ENCODE measurements at regions not wholly inside any gene's neighbourhood (a gene's known extent, or its start where the extent isn't known, plus 50 kb on each side); places are given as distances from the start of the nearest gene placed in this dataset.

DNA sequence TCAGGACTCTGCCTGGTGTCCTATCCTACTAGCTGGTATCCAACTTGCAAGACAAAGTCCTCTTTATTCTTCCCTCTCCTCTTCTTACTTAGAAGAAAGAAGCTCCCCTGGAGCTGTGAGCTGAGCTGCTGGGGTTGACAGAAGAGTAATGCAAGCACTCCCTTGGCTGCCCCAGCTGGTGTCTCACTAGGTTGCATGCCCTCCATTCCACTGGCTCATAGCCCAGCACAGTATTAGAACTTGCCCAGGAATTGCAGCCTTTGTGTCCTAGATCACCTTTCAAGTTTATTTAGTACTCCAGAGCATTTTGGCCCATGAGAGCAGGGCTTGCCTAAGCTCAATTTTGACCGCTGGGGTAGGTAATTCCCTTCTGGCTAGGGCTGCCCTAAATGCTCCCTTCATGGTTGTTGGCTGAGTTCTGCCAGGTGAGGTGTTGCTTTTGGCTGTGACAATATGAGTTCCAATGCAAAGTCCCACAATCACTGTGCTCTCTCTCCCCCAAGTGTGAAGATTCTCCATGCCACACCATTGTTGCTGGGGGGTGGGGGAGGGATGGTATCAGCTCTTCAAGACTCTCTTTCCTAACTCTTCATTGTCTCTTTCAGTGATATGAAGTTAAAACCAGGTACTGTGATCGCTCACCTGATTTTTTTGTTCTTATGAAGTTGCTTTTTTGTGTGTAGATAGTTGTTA lies 317.4 kb upstream of the DDHD1 start:
- no peak for DNase-seq (ENCODE audit: low spot score)

DNA sequence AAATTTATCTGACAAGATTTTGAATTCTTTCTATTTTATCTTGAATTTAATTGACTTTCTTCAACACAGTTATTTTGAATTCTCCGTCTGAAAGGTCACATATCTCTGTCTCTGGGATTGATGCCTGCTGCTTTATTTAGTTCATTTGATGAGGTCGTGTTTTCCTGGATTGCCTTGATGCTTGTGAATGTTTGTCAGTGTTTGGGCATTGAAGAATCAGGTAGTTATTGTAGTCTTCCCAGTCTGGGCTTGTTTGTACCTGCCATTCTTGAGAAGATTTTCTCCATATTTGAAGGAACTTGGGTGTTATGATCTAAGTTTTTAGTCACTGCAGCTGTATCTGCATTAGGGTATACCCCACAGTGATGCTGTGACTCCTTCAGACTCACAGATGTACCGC lies 315.8 kb upstream of the DDHD1 start:
- DNase-seq (ENCODE audit: low spot score) = no peak

DNA sequence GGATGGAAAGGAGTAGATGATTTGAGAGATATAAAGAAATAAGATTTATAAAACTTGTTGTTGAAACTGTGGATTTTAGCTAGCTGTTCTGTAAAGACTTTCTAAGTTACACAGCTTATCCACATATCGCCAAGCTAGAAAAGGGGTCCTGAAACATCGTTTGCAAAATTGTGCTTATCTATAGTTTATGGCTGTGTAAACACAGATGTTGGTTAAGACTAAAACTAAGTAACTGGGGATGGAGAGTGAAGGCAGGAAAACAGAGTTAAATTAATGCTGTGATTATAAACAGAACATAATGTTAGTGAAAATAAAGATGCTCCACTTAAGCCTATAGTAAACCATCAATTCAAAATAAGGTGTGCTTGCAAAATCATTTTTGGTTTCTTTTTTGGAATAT lies 311.3 kb upstream of the DDHD1 start:
- DNase-seq (ENCODE audit: low spot score) = no peak

DNA sequence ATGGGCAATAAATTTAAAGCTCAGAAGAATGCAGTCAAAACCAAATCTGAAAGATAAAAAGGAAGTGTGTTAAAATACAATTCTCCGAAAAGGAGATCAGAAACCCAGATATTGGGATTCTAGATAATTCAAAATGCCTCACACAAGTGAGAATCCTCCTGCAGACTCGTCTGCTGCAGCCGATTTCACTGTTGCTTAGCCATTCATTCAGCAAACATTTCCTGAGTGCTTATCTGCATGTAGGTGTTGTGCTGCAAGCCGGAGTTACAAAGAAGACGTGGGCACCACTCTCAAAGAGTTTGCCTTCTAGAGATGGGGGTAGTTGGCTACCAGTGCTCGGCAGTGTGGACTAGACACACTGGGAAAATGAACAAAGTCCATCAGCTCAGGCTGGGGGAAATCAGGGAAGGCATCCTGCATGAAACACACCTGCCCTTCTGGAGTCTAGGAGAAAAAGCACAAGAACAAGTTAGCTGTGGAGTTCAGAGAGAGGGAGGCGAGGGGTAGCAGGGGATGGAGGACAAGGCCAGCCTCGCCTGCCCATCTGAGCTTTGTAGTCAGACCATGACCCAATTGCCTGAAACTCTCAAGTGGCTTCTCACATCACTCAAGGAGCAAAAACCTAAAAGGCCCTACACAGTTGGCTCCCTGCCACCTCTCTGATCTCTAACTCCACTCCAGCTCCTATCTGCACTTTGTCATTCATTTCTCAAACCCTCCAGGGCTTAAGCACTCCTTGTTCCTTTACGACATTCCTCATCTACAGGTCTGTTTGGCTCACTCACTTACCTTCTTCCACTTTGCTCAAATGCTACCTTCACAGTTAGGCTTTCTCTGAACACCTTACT lies 310.0 kb upstream of the DDHD1 start:
- DNase-seq (ENCODE audit: low spot score) = no peak

DNA sequence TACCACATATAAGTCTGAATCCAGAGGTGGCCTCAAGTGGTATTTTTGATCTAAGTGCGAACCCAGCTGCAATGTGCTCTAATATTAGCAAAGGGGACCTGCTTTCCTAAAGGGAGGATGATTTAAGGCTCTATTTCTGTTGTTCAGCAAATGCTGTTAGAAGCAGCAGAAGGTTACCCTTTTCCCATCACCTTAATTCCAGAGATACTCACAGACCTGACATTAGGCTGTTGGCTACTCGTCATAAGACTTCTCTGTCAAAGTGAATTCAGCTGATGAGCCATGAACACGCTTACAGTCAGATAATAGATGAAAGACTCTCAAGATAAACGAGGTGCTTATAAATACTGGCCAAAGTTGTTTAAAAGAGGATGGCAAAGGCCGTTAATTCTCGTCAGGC lies 308.7 kb upstream of the DDHD1 start:
- no peak for DNase-seq (ENCODE audit: low spot score)

DNA sequence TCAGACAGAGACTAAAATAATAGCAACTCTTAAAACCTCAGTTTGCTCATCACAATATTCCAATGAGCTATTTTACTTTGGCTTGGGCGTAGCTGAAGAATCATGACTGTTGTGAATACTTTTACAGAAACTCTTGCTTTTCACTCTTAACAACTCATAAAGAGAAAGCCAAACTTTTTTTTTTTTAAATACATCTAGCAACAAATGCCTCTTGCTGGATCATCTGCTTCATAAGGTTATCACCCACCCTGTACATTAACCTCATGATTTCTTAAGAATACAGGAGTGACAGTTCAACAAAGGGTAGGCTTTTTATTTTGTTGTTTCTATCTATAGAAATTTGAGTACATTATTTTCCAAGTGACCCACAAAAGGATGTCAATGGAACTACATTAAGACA lies 307.4 kb upstream of the DDHD1 start:
- no peak for DNase-seq (ENCODE audit: low spot score)

DNA sequence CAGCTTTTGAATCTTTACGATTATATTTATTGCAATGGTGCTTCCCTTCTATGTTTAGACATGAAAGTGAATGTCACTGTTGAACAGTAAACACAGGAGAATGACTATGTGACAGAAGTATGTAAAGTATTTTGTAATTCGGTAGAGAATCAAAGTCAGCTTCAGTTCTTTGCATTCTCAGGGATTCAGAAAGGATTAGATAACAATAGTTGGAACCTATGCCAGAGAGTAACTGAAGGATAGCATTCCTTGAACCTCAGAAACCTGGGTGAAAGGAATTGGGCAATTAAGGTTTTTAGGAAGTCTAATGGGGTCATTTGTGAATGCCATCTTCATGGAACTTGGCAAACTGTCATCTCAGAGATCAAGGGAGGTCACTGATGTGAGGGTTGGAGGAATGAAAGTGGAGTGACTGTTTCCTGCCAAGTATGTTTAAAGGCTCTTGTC lies 305.3 kb upstream of the DDHD1 start:
- DNase-seq (ENCODE audit: low spot score) = no peak

DNA sequence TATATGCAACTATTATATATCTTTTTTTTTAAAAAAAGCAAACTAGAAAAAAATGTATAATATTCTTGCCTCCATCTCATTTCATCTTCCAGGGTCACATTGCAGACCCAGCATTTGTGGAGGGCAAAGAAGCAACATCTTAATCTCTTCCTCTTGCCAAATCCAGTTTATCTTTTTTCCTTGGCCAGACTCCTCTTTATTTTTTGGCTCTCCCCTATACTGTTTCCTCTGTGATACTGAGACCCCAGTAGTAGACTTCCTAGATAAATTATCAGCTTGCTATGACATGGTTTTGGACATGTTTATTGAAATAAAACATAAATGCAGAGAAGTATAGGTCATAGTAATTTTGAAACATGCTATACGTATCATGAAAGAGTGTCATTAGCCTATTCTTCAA lies 303.8 kb upstream of the DDHD1 start:
- DNase-seq (ENCODE audit: low spot score) = no peak

DNA sequence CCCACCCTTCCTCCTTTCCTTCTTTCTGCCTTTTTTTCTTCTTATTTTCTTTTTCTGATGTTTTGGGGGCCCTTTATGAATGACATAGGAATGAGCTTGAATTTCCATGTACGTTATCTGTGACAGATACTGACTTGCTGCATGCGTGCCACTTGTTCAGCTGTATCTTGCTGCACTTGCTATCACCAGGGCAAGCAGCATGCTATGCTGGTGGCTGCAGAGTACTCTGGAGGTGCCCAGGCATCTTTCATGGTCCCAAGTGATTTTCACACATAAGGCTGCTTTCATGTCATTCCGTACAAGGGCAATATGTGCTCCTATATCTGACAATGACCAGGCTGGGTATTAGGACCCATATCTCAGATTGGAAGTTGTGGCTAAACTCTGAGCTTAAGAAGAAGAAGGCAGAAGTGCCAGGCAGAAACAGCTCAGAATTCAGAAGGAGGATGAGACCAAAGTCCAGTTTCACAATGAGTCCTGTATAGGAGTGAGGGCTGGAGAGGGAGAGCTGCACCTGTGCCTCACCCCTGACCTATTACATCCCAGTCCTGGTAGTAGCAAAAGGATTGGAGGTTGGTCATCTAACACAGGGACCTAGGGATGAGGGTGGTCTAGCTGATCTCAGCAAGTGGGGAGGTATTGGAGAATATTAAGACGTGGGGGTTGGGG lies 299.0 kb upstream of the DDHD1 start:
- no peak for DNase-seq (ENCODE audit: low spot score)

DNA sequence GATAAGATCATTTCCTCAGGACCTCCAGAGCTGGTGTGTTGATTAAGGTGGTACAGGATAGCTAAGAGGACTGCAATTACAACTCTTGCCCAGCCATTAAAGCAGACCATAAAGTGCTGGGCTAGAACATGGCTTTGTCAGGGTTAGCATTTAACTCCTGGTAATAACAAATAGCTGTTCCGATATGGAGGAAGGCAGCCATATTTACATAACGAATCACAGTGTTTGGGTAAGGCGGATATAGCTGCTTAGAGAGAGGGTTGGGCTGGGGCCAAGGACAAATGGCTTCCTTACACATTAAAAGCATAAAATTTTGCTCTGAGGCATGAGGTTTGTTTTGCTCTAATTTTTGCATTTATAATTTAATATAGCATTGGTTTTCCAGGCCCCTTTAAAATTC lies 297.7 kb upstream of the DDHD1 start:
- DNase-seq (ENCODE audit: low spot score) = no peak

DNA sequence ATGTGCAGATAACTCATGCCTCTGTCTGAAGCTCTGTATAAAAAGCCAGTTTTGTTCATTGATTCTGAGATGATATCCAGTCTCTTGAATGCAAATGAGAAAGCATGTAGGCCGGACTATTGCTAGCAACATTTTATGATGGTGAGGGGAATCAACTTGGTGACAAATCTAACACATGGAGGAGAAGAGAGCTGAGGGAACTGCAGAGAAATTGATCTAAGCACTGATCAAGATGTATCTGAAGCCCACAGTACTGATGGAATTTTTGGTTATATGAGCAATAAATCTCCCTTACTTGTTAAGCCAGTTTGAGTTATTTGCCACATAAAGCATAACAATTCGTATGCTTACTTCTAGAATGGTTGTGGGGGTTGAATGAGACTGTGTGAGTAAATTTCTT lies 295.6 kb upstream of the DDHD1 start:
- no peak for DNase-seq (ENCODE audit: low spot score)

DNA sequence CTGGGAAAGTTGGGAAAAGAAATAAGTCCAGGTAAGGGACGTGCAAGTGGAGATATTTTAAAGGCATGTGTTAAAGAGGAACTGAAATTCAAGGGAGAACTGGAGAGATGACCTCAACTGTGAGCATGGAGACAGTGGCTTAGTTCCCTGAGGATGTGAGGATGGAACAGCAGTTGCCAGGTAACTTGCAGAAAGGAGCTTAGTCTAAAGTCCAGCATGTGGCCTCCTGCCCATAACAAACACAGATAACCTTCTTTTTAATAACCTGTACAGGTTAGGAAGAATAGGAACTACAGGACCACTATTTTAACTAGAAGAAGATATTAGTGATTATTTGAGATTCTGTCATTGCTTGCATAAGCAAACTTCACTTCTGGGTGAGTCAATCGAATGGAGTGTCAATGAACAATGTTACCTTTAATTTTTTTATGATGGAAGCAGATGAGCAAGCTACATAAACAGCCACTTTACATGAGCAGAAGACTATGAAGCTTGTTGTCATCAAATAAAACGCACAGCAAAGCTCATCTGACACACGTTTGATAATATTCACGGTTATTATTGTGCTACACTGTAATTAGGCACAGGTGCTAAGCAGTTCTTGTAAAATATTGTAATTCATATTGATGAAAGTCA lies 291.7 kb upstream of the DDHD1 start:
- DNase-seq (ENCODE audit: low spot score) = no peak

DNA sequence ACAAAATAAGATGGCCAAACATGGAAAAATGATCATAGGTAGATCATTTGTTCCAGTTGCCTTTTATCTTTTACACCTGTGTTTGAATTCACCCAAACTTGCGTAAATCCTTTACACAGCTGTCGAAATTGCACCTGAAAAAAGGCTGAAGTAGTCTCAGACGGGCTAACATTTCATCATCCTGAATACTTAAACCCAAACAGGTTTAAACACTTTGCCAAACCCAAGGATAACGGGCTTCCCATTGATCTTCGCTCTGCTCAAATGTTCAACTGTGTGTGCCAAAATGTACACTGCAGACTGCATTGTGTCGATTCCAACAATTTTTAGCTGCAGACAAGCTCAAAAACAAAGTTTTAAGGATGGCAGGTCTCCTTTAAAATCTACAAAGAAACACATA lies 288.7 kb upstream of the DDHD1 start:
- DNase-seq (ENCODE audit: low spot score) = no peak

DNA sequence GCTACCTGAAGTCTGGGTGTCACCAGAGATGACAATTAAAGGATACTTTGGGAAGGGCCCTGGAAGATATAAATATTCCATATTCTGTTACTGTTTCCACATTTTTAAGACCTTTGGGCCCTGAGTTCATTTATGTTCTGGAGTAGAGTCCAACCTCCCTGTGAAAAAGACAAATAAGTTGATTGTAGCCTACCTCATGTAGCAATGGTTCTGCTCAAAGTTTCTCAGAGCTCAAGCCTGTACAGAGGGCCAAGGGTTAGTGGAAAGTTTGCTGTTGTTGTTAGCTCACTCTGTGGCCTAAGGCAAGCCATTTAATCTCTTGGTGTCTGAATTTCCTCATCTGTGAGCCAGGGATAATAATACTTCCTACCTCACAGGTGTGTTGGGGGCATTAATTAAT lies 284.7 kb upstream of the DDHD1 start:
- DNase-seq (ENCODE audit: low spot score) = no peak

DNA sequence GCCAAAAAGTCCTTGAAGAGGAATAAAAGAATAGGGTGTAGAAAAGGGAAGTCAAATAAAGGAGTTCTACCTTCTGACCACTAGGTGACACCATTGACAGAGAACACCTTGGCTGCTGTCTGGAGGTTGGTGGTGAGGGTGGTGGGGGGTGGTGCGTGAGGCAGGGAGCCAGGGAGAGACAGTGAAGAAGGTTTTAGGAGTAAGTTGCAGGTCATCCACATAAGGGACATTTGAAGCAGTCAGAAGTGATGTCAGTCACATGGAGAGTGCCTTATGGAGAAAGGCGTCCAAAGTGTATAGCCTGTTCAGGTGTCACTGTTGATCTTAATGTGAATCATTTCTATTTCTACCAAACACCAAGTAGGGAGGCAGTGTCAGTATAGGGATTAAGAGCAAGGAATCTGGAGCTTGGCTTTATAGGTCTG lies 279.3 kb upstream of the DDHD1 start:
- DNase-seq (ENCODE audit: low spot score) = peak; percentile 2

DNA sequence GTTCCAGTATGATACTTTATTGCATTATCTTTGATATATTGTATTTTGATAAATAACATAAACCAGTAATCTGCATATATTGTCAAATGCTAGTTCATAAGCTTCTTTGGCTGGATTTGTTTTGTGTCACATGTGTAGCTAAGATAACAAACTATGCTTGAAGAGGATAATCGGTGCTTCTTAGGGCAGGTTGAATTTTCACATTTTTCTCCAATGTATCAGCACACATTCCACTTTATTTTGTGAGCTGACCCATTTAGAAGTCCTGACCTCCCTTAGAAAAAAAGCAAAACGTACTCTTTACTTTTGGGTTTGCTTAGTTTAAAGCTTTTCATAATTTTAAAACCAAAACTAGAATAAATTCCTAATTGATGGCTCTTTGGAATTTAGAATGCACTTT lies 277.7 kb upstream of the DDHD1 start:
- DNase-seq (ENCODE audit: low spot score) = no peak

DNA sequence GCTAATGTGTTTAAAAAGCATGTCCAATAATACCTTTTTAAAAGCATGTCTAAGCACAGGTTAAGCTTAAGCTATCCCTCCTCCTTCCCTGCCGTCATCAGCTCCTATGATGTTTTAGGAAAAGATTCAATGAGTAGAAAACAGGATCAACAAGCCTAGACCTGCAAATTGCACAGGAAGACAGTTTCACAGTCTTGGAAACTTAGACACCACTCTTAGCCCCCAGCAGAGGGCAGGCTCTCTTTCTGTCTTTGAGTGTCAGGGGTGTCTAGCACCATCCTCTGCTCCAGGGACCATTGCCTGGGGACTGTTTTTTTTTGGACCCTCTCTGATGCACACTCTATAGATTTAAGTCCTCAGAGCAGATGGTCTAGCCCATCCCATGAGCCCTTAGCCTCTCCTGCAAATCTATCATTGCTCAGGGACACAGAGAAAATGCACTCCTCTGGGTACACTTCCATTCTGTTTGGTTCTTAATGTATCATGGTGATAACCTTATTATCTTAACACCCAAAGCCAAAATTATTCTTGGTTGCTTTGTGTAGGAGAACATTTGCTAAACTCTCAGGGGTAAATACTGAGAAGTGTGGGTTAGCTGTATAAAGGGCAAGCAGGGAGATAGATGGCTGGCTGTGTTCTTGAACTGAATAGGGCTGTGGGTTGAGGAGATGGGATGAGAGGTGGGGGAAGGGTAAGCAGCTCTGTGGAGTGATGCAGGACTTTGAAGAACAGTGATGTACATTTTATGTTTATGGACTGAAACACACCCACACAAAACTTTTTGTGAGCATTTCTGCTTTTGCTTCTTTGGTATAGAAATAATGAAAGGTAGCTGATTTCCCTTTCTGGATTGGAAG lies 259.9 kb upstream of the DDHD1 start:
- DNase-seq (ENCODE audit: low spot score) = no peak

DNA sequence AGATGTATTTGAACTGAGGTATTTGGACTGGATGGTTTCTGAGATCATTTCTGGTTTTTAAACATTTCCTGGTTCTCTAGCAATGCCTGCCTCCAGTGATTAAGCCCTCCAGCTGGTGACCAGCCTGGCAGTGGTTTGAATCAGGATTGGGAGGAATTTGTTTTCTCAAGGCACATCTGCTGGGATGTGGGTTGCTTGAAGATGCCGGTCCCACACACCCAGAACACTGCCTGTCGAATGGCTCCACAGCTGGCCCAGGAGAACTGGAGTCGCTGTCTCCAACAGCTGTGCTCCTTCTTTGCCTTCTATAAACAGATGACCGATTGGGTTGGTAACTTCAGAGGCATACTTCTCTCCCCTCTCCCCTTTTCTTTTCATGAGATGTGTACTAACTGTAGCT lies 258.0 kb upstream of the DDHD1 start:
- no peak for DNase-seq (ENCODE audit: low spot score)

DNA sequence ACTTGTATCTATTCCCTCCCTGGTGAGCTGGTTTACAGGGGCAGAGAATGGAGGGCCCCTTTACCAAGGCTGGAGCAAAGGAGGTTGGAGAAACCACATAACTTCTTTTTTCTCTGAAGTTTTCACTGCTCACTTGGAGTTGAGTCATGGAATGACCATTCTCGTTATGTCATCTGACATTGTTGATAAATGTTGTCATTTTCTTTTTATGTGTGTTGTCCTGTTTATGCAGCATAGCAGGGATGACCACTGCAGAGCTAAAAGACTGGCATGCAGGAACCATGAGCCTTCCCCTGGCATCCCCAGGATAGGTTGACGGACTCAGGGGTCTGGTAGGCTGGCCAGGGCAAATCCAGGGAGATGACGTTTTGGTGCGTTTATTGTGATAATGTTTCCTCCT lies 256.8 kb upstream of the DDHD1 start:
- DNase-seq (ENCODE audit: low spot score) = no peak

DNA sequence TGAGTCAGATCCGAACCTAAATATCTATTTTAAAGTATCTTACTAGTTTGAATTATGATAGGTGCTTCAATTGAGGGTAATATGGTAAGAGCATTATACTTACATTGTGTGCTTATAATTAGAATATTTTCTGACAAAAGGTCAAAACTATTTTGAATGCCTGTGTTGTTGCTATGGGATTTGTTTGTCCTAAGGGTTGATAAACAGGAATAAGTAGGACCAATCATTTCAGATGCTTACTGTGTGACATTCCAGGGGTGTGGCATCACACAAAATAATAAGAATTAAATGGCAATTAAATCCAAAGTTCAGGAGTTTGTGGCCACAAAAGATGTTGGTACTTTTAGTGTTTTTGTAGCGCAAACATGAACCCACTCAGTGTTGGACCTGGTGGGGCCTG lies 256.2 kb upstream of the DDHD1 start:
- DNase-seq (ENCODE audit: low spot score) = no peak

DNA sequence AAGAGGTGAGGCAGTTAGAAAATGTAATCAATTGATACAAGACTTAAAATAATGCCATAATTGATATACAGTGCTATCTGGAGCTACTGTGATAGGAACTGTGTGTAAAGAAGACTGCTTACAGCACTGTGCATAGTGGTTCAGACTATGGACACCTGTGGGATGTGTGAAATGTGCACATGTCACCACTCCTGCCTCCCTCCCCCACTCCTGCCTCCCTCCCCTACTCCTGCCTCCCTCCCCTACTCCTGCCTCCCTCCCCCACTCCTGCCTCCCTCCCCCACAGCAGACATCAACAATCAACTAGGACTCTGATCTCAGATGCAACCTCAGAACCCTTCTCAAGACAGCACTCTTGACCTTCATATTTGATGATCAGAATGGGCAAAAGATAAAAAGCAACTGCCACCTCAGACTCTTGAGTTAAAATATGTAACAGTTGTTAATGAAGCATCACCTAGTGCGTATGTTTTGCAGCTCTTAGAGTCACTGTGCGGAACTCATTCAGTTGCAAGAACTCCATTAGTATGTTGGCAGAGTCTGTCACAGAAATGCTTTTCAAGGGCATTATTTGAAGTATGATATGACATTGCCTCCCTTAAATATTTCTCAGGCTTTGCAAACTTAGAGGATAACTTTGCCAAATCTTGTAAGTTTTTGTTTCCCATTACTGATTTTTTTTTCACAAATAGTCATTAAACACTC lies 255.2 kb upstream of the DDHD1 start:
- DNase-seq (ENCODE audit: low spot score) = no peak
